ENCODE measurements at regions not wholly inside any gene's neighbourhood (a gene's known extent, or its start where the extent isn't known, plus 50 kb on each side); places are given as distances from the start of the nearest gene placed in this dataset.

DNA sequence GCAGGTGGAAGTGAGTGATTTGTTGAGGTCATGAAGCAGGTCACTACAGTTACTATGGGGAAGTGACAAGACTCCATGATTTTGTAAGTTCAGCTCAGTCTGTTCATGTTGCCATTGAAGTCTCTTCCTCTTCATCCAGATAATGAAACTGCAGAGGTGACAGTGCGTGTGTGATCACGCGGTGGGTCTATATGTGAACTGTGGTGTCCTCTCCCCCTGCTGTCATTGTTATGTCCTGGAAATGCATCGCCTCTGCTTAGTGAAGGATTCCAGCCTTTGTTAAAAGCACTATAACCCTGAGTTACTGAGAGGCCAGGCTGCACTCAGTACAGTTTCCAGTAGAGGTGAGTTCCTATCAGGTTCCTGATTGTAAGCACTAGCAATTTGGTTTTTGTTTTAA, 216.2 kb upstream of the RMST start:
- TF ChIP-seq, protein P1, sequence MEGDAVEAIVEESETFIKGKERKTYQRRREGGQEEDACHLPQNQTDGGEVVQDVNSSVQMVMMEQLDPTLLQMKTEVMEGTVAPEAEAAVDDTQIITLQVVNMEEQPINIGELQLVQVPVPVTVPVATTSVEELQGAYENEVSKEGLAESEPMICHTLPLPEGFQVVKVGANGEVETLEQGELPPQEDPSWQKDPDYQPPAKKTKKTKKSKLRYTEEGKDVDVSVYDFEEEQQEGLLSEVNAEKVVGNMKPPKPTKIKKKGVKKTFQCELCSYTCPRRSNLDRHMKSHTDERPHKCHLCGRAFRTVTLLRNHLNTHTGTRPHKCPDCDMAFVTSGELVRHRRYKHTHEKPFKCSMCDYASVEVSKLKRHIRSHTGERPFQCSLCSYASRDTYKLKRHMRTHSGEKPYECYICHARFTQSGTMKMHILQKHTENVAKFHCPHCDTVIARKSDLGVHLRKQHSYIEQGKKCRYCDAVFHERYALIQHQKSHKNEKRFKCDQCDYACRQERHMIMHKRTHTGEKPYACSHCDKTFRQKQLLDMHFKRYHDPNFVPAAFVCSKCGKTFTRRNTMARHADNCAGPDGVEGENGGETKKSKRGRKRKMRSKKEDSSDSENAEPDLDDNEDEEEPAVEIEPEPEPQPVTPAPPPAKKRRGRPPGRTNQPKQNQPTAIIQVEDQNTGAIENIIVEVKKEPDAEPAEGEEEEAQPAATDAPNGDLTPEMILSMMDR (conservative IDR thresholded peaks at IDR 0.05 in 1 of 2, IDR thresholded peaks at IDR 0.05 in 1 of 2; ENCODE audit: extremely low read depth in 1 of 2, insufficient read depth in 1 of 2, low read depth in 1 of 2, low read length in 2 of 2) = no peak
- TF ChIP-seq EZH2 (IDR thresholded peaks at IDR 0.05; ENCODE audit: borderline replicate concordance, low read length) = no peak
